Parathyroid adenoma (tissue), 2 donors: ENCODE measurements at regions not wholly inside any gene's neighbourhood (a gene's known extent, or its start where the extent isn't known, plus 50 kb on each side); places are given as distances from the start of the nearest gene placed in this dataset.
A peak's percentile ranks its signal among the peaks of the same experiment; 100 is the strongest.

ENCODE experiments used
- H2AFZ ChIP-seq: fragments of 300-600 bp; sonication (generic); one replicate; pipeline ENCODE4 v1.7.0; 2017; ENCODE audit warnings: antibody characterized with exemption, mild to moderate bottlenecking
- H3K27ac ChIP-seq: fragments of 300-600 bp; sonication (generic); one replicate; pipeline ENCODE4 v1.7.0; 2017
- H3K27me3 ChIP-seq: fragments of 300-600 bp; sonication (generic); one replicate; pipeline ENCODE4 v1.7.0; 2017; ENCODE audit warnings: low read length; ENCODE audit not compliant: control insufficient read depth, insufficient read depth
- H3K36me3 ChIP-seq: fragments of 300-600 bp; sonication (generic); one replicate; pipeline ENCODE4 v1.7.0; 2017; ENCODE audit warnings: low read length; ENCODE audit not compliant: control insufficient read depth, insufficient read depth
- H3K4me1 ChIP-seq: fragments of 300-600 bp; sonication (generic); one replicate; pipeline ENCODE4 v1.7.0; 2017; ENCODE audit warnings: control low read depth
- H3K4me2 ChIP-seq: fragments of 300-600 bp; sonication (generic); one replicate; pipeline ENCODE4 v1.7.0; 2017; ENCODE audit warnings: low read length
- H3K4me3 ChIP-seq: fragments of 300-600 bp; sonication (generic); one replicate; pipeline ENCODE4 v1.7.0; 2017; ENCODE audit warnings: low read depth, low read length
- H3K79me2 ChIP-seq: fragments of 300-600 bp; sonication (generic); one replicate; pipeline ENCODE4 v1.7.0; 2017; ENCODE audit warnings: control low read depth
- H3K9ac ChIP-seq: fragments of 300-600 bp; sonication (generic); one replicate; pipeline ENCODE4 v1.7.0; 2017; ENCODE audit warnings: mild to moderate bottlenecking
- H3K9me3 ChIP-seq: fragments of 300-600 bp; sonication (generic); one replicate; pipeline ENCODE4 v1.7.0; 2017; ENCODE audit warnings: low read length; ENCODE audit not compliant: control insufficient read depth
- TF ChIP-seq, protein P1 (sequence below): fragments of 300-600 bp; sonication (generic); IDR thresholded peaks from one replicate; pipeline ENCODE4 v1.7.0; 2017; ENCODE audit warnings: antibody characterized with exemption, mild to moderate bottlenecking
- donor health status: primary hyperparathyroidism.

DNA sequence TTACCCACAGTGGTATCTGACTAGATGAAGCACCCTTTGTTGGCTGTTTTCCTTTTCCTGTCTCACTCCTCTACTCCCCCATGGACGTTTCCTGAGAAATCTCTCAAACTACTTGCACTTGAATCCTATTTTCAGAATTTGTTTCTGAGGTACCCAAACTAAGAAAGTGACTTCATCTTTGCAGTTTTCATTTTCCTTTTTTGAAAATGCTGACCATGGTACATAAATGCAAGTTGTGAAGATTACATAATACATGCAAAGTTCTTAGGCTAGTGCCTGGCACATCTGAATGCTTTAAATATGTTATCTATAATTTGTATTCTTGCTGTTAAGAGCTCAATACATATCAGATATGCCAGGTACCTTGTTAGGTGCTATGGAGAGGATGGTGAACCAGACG is 644.7 kb upstream of the TENM4 start:
- no peaks in the 10 kb centered on the region for H3K27me3 ChIP-seq
- H3K9ac ChIP-seq = no peak overlapping the region
- no peak overlapping the region for H3K4me3 ChIP-seq
- no peaks in the 10 kb centered on the region for H3K4me1 ChIP-seq
- peak overlapping the region; percentile 28 for H2AFZ ChIP-seq
- no peaks in the 10 kb centered on the region for H3K79me2 ChIP-seq
- no peak overlapping the region for H3K27ac ChIP-seq
- H3K36me3 ChIP-seq = no peaks in the 10 kb centered on the region
- no peak overlapping the region for H3K4me2 ChIP-seq
- TF ChIP-seq, protein P1, sequence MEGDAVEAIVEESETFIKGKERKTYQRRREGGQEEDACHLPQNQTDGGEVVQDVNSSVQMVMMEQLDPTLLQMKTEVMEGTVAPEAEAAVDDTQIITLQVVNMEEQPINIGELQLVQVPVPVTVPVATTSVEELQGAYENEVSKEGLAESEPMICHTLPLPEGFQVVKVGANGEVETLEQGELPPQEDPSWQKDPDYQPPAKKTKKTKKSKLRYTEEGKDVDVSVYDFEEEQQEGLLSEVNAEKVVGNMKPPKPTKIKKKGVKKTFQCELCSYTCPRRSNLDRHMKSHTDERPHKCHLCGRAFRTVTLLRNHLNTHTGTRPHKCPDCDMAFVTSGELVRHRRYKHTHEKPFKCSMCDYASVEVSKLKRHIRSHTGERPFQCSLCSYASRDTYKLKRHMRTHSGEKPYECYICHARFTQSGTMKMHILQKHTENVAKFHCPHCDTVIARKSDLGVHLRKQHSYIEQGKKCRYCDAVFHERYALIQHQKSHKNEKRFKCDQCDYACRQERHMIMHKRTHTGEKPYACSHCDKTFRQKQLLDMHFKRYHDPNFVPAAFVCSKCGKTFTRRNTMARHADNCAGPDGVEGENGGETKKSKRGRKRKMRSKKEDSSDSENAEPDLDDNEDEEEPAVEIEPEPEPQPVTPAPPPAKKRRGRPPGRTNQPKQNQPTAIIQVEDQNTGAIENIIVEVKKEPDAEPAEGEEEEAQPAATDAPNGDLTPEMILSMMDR = no peak
- H3K9me3 ChIP-seq = no peaks in the 10 kb centered on the region

DNA sequence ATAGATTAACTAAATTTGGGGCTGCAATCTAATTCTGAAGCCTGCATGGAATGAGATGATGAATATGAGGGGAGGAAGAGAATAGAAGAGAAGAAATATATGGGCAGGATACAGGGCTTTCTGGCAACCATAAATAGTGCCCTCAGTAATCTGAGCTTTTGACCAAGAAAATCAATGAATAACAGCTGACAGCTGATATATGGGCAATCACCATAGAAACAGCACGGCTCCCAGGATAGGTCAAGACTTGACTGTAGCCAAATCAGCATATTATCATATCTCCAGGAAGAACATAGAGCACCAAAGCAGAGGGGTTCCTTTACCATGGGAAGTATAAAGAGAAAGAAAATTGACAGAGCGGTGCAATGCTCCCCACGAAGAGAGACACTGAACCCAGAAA is 643.8 kb upstream of the TENM4 start:
- Histone ChIP-seq H3K27ac (no peak overlapping the region), H3K79me2 (no peaks in the 10 kb centered on the region), H3K27me3 (no peaks in the 10 kb centered on the region), H3K36me3 (no peaks in the 10 kb centered on the region), H2AFZ (no peak overlapping the region), H3K9ac (no peak overlapping the region), H3K4me1 (no peaks in the 10 kb centered on the region), H3K4me3 (no peak overlapping the region), H3K9me3 (no peaks in the 10 kb centered on the region), H3K4me2 (no peak overlapping the region)
- TF ChIP-seq, protein P1 = no peak

DNA sequence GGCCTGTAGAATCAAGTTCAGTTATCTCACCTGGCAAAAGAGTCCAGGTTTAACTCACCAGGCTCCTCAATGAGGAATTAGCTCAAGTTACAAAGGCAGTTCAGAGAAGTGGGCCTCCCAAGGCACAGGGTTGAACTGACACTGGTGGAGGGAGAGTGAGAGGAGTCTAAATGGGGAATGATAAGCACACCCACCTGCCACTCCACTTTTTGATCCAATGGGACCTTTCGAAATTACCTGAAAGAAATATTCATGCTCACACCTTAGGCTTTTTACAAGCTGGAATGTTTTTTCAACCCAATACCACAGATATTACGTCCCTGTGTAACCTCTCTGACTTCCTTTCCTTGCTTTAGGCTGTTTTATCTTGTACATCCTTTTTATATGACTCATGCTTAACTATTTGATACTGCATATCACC is 642.7 kb upstream of the TENM4 start:
- H3K9me3 ChIP-seq = no peaks in the 10 kb centered on the region
- TF ChIP-seq, protein P1 = no peak
- no peaks in the 10 kb centered on the region for H3K79me2 ChIP-seq
- H3K27ac ChIP-seq = no peak overlapping the region
- no peaks in the 10 kb centered on the region for H3K27me3 ChIP-seq
- no peak overlapping the region for H3K9ac ChIP-seq
- H3K36me3 ChIP-seq = no peaks in the 10 kb centered on the region
- no peak overlapping the region for H3K4me3 ChIP-seq
- H2AFZ ChIP-seq = no peak overlapping the region
- H3K4me2 ChIP-seq = no peak overlapping the region
- H3K4me1 ChIP-seq = no peaks in the 10 kb centered on the region

DNA sequence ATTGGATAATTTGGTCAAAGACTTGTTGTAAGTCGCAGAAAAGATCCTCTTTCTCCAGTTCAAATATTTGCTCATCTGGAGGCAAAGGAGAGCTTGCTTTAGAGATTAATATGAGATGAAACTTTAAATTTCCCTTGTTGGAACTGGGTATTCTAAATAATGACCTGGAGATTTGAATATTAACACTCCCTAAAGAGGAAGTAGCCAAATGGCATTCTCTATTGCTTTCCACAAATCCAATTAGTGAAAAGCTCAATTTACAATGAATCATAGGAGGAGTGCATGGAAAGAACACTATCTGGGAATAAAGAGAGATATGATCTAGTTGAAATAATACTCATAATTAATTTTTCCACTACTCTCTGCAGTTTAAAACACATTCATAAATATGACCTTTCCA is 641.6 kb upstream of the TENM4 start:
- H3K4me2 ChIP-seq = no peak overlapping the region
- no peaks in the 10 kb centered on the region for H3K36me3 ChIP-seq
- TF ChIP-seq, protein P1 = no peak
- no peaks in the 10 kb centered on the region for H3K4me1 ChIP-seq
- H3K4me3 ChIP-seq = no peak overlapping the region
- no peaks in the 10 kb centered on the region for H3K79me2 ChIP-seq
- H3K27ac ChIP-seq = no peak overlapping the region
- no peak overlapping the region for H3K9ac ChIP-seq
- no peaks in the 10 kb centered on the region for H3K9me3 ChIP-seq
- no peaks in the 10 kb centered on the region for H3K27me3 ChIP-seq
- H2AFZ ChIP-seq = no peak overlapping the region

DNA sequence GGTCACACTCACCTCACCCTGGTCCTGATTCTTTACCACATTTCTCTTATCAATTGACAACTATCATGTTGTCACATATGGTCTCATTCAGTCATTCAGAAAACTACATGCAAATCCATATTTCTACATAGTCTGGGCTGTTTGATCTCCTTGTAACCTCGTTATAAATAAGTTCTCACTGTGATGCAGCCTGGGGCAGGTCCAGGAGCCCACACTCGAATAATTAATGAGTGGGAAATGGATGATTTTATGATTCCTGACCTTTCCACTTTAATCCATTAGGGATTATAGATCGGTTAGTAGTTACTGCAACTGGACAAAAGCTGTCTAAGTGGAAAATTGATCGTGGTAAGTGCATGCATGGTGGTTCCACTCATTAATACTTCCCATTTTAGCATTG is 636.3 kb upstream of the TENM4 start:
- H3K9me3 ChIP-seq = no peaks in the 10 kb centered on the region
- no peak overlapping the region for H2AFZ ChIP-seq
- H3K27ac ChIP-seq = no peak overlapping the region
- no peaks in the 10 kb centered on the region for H3K36me3 ChIP-seq
- no peaks in the 10 kb centered on the region for H3K4me1 ChIP-seq
- H3K9ac ChIP-seq = no peak overlapping the region
- H3K4me3 ChIP-seq = no peak overlapping the region
- H3K4me2 ChIP-seq = no peak overlapping the region
- H3K27me3 ChIP-seq = no peaks in the 10 kb centered on the region
- no peaks in the 10 kb centered on the region for H3K79me2 ChIP-seq
- TF ChIP-seq, protein P1 = no peak
